Natural killer cell (primary cell): ENCODE measurements at regions not wholly inside any gene's neighbourhood (a gene's known extent, or its start where the extent isn't known, plus 50 kb on each side); places are given as distances from the start of the nearest gene placed in this dataset.

Experiments used
- ATAC-seq, 3 donors: fragments of 150-1000 bp in 2 of 3; fragments of 200-7000 bp in 1 of 3; cut with Tn5 transposase; 1 replicate in 1 of 3; 2 replicates in 2 of 3; pipeline ENCODE4 v1.10.0; 2021; ENCODE audit warnings: mild to moderate bottlenecking in 2 of 3, moderate library complexity in 2 of 3
- DNase-seq, 2 donors: peaks; one replicate each; pipeline versions ENCODE4 v3.0.0 to v3.0.0-alpha.2; 2013 to 2021; ENCODE audit warnings: mixed read lengths in 1 of 2
- H3K27ac ChIP-seq: one replicate; pipeline ENCODE4 v1.5.1; 2013; ENCODE audit warnings: mild to moderate bottlenecking, low read length
- H3K27me3 ChIP-seq: one replicate; pipeline ENCODE4 v1.6.1; 2013; ENCODE audit warnings: low read length; ENCODE audit not compliant: control insufficient read depth, insufficient read depth
- H3K36me3 ChIP-seq: one replicate; pipeline ENCODE4 v1.6.1; 2013; ENCODE audit warnings: low read length; ENCODE audit not compliant: control insufficient read depth, insufficient read depth
- H3K4me1 ChIP-seq: one replicate; pipeline ENCODE4 v1.6.1; 2013; ENCODE audit warnings: low read length; ENCODE audit not compliant: control insufficient read depth, insufficient read depth
- H3K4me3 ChIP-seq: one replicate; pipeline ENCODE4 v1.5.1; 2013; ENCODE audit warnings: low read length
- H3K9me3 ChIP-seq: one replicate; pipeline ENCODE4 v1.6.1; 2013; ENCODE audit warnings: low read length; ENCODE audit not compliant: control insufficient read depth, insufficient read depth
- H3K27ac Mint-ChIP-seq, 2 donors: one replicate each; pipeline ENCODE4 v1.8.0; 2022; ENCODE audit warnings: mild to moderate bottlenecking in 2 of 2, mixed read lengths in 2 of 2, moderate library complexity in 1 of 2
- H3K27me3 Mint-ChIP-seq, 2 donors: one replicate each; pipeline ENCODE4 v1.8.0; 2022; ENCODE audit warnings: low read depth in 2 of 2, mixed read lengths in 2 of 2
- H3K36me3 Mint-ChIP-seq: one replicate; pipeline ENCODE4 v1.8.0; 2022; ENCODE audit warnings: mixed read lengths
- H3K4me1 Mint-ChIP-seq, 2 donors: one replicate each; pipeline ENCODE4 v1.8.0; 2022; ENCODE audit warnings: mixed read lengths in 2 of 2
- H3K4me3 Mint-ChIP-seq: one replicate; pipeline ENCODE4 v1.8.0; 2022; ENCODE audit warnings: mild to moderate bottlenecking, moderate library complexity, mixed read lengths
- H3K9me3 Mint-ChIP-seq, 2 donors: one replicate each; pipeline ENCODE4 v1.8.0; 2022; ENCODE audit warnings: mixed read lengths in 2 of 2
- CTCF ChIP-seq: fragments of 200-600 bp; IDR thresholded peaks from one replicate; pipeline ENCODE4 v1.8.0; 2022; ENCODE audit warnings: antibody characterized with exemption
- WGBS: methylation state at CpG from one replicate; pipeline ENCODE4 v1.1.7; 2013; ENCODE audit warnings: missing lambda C conversion rate; ENCODE audit not compliant: insufficient coverage; 5-methylcytosine and 5-hydroxymethylcytosine counted together
- intact Hi-C: fragments of 100-400 bp; cut with micrococcal nuclease; formaldehyde crosslinking; loops from one replicate; pipeline ENCODE4 v1.14.2; 2022

GRCh38 chr12:59164991-59165718, 244.9 kb upstream of the LRIG3 start:
- WGBS, result 69% methylated on average over 2 of the region's 4 CpGs
- Mint-ChIP-seq H3K27me3 (no peaks in the 10 kb centered on the region), H3K9me3 (no peaks in the 10 kb centered on the region), H3K4me1 (no peaks in the 10 kb centered on the region), H3K4me3 (no peak overlapping the region), H3K36me3 (no peaks in the 10 kb centered on the region), H3K27ac (no peak overlapping the region)
- TF ChIP-seq CTCF, result no peak
- no peak overlapping the region for H3K4me3 ChIP-seq
- H3K9me3 ChIP-seq, result no peaks in the 10 kb centered on the region
- DNase-seq (no peak), ATAC-seq (no peak)
- H3K27me3 ChIP-seq, result no peaks in the 10 kb centered on the region
- H3K36me3 ChIP-seq, result no peaks in the 10 kb centered on the region
- intact Hi-C loops, result no loop called here
- H3K4me1 ChIP-seq, result no peaks in the 10 kb centered on the region
- H3K27ac ChIP-seq, result no peak overlapping the region

- intact Hi-C loops, result no loop called here
- H3K36me3 Mint-ChIP-seq, result no peaks in the 10 kb centered on the region
- H3K9me3 Mint-ChIP-seq, result no peaks in the 10 kb centered on the region
- no peak overlapping the region for H3K27ac Mint-ChIP-seq
- no peaks in the 10 kb centered on the region for H3K27me3 Mint-ChIP-seq
- Histone ChIP-seq H3K27ac (no peak overlapping the region), H3K9me3 (no peaks in the 10 kb centered on the region), H3K4me1 (no peaks in the 10 kb centered on the region), H3K4me3 (no peak overlapping the region), H3K27me3 (no peaks in the 10 kb centered on the region), H3K36me3 (no peaks in the 10 kb centered on the region)
- no peak for ATAC-seq
- no peaks in the 10 kb centered on the region for H3K4me1 Mint-ChIP-seq
- TF ChIP-seq CTCF, result no peak
- DNase-seq, result no peak
- no peak overlapping the region for H3K4me3 Mint-ChIP-seq
Measured at GRCh38 chr12:59164226-59164625, 243.9 kb upstream of the LRIG3 start.

- H3K9me3 Mint-ChIP-seq, result peaks cover 2 to 9% of the 10 kb centered on the region in 2 donors
- ATAC-seq, result no peak
- no peak overlapping the region for H3K4me3 Mint-ChIP-seq
- WGBS, result 90% methylated on average over 2 of the region's 4 CpGs
- H3K27ac ChIP-seq, result no peak overlapping the region
- TF ChIP-seq CTCF, result no peak
- no peak for DNase-seq
- no peaks in the 10 kb centered on the region for H3K4me1 Mint-ChIP-seq
- intact Hi-C loops, result no loop called here
- H3K27ac Mint-ChIP-seq, result no peak overlapping the region
- H3K27me3 ChIP-seq, result no peaks in the 10 kb centered on the region
- H3K36me3 Mint-ChIP-seq, result no peaks in the 10 kb centered on the region
- no peaks in the 10 kb centered on the region for H3K36me3 ChIP-seq
- H3K4me1 ChIP-seq, result no peaks in the 10 kb centered on the region
- H3K4me3 ChIP-seq, result no peak overlapping the region
- H3K9me3 ChIP-seq, result no peaks in the 10 kb centered on the region
- no peaks in the 10 kb centered on the region for H3K27me3 Mint-ChIP-seq
Measured at GRCh38 chr12:59158681-59159080, 238.4 kb upstream of the LRIG3 start.

GRCh38 chr12:59158066-59158465, 237.8 kb upstream of the LRIG3 start:
- no peak for TF ChIP-seq CTCF
- H3K27me3 ChIP-seq, result no peaks in the 10 kb centered on the region
- DNase-seq, result no peak
- no peaks in the 10 kb centered on the region for H3K4me1 Mint-ChIP-seq
- H3K36me3 Mint-ChIP-seq, result no peaks in the 10 kb centered on the region
- WGBS, result 80% methylated on average over 3 of the region's 3 CpGs
- no peak overlapping the region for H3K4me3 ChIP-seq
- H3K9me3 Mint-ChIP-seq, result peaks cover 2 to 9% of the 10 kb centered on the region in 2 donors
- ATAC-seq, result no peak
- H3K4me1 ChIP-seq, result no peaks in the 10 kb centered on the region
- H3K36me3 ChIP-seq, result no peaks in the 10 kb centered on the region
- intact Hi-C loops, result no loop called here
- no peaks in the 10 kb centered on the region for H3K9me3 ChIP-seq
- H3K27ac ChIP-seq, result no peak overlapping the region
- no peaks in the 10 kb centered on the region for H3K27me3 Mint-ChIP-seq
- H3K4me3 Mint-ChIP-seq, result no peak overlapping the region
- H3K27ac Mint-ChIP-seq, result no peak overlapping the region
